Fibroblast of mammary gland (primary cell): ENCODE measurements at regions not wholly inside any gene's neighbourhood (a gene's known extent, or its start where the extent isn't known, plus 50 kb on each side); places are given as distances from the start of the nearest gene placed in this dataset.

ENCODE experiments used
- DNase-seq: peaks from one replicate; pipeline ENCODE4 v3.0.0-alpha.2; 2010; ENCODE audit warnings: low read depth
- H3K4me3 ChIP-seq: 2 replicates; pipeline ENCODE4 v1.5.1; 2011; ENCODE audit warnings: low read depth, mild to moderate bottlenecking, low read length, moderate library complexity; ENCODE audit not compliant: control insufficient read depth
- CTCF ChIP-seq: conservative IDR thresholded peaks from 2 replicates; pipeline ENCODE4 v1.5.1; 2011; ENCODE audit warnings: low read depth, low read length, inconsistent platforms; ENCODE audit not compliant: control insufficient read depth, insufficient read depth

- H3K4me3 ChIP-seq: no peak overlapping the region
- TF ChIP-seq CTCF: no peak
- DNase-seq: no peak
Measured at GRCh38 chr2:147242445-147242844, 602.4 kb upstream of the ACVR2A start.

GRCh38 chr2:147236601-147237000, 608.2 kb upstream of the ACVR2A start:
- no peak for TF ChIP-seq CTCF
- DNase-seq: no peak
- H3K4me3 ChIP-seq: no peak overlapping the region

GRCh38 chr2:147232225-147232669, 612.6 kb upstream of the ACVR2A start:
- TF ChIP-seq CTCF: no peak
- no peak for DNase-seq
- H3K4me3 ChIP-seq: no peak overlapping the region

GRCh38 chr2:147231607-147232006, 613.2 kb upstream of the ACVR2A start:
- TF ChIP-seq CTCF: no peak
- no peak overlapping the region for H3K4me3 ChIP-seq

GRCh38 chr2:147231081-147231480, 613.7 kb upstream of the ACVR2A start:
- no peak for DNase-seq
- no peak overlapping the region for H3K4me3 ChIP-seq
- no peak for TF ChIP-seq CTCF

More at GRCh38 chr2:147231607-147232006, 613.2 kb upstream of the ACVR2A start:
- DNase-seq: no peak

- TF ChIP-seq CTCF: no peak
- DNase-seq: no peak
- no peak overlapping the region for H3K4me3 ChIP-seq
Measured at GRCh38 chr2:147227313-147227712, 617.5 kb upstream of the ACVR2A start.

- H3K4me3 ChIP-seq: no peak overlapping the region
- no peak for TF ChIP-seq CTCF
- DNase-seq: peak; percentile 16
Measured at GRCh38 chr2:147224070-147224469, 620.8 kb upstream of the ACVR2A start.
